ENCODE measurements at regions not wholly inside any gene's neighbourhood (a gene's known extent, or its start where the extent isn't known, plus 50 kb on each side); places are given as distances from the start of the nearest gene placed in this dataset.

- H3K9me3 ChIP-seq (ENCODE audit: insufficient read depth in 2 of 2, low read depth in 1 of 2, low read length in 1 of 2), result no peaks in the 10 kb centered on the region
- H3K56ac ChIP-seq (replicated peaks; ENCODE audit: insufficient read length, low read depth, low read length), result no peak overlapping the region
- H3K36me3 ChIP-seq (ENCODE audit: control insufficient read depth in 2 of 4, insufficient read depth in 4 of 4, low read length in 3 of 4), result no peaks in the 10 kb centered on the region
- FAIRE-seq (no peak), DNase-seq (ENCODE audit: low read depth in 1 of 2, low spot score in 2 of 2) (no peak)
- no peak overlapping the region for H2BK5ac ChIP-seq (ENCODE audit: low read depth, low read length)
- no peak overlapping the region for H3K4me3 ChIP-seq (ENCODE audit: extremely low read depth in 1 of 4, insufficient read depth in 2 of 4, low read depth in 3 of 4, low read length in 4 of 4)
- H2AFZ ChIP-seq (ENCODE audit: low read length), result no peak overlapping the region
- H3K27ac ChIP-seq (ENCODE audit: low read depth, low read length), result no peak overlapping the region
- no peak overlapping the region for H2AK5ac ChIP-seq (ENCODE audit: low read depth, low read length)
- CTCF ChIA-PET (ENCODE audit: partially characterized antibody), result no interaction called here
- peaks cover 0 to 4% of the 10 kb centered on the region in 2 experiments for H4K20me1 ChIP-seq (replicated peaks in 1 of 2; ENCODE audit: control insufficient read depth in 1 of 2, insufficient read depth in 2 of 2, low read length in 2 of 2)
- H3K23ac ChIP-seq (ENCODE audit: insufficient read length), result no peak overlapping the region
- no peak overlapping the region for H4K91ac ChIP-seq (replicated peaks; ENCODE audit: insufficient read length, low read length)
- no peak overlapping the region for H2BK20ac ChIP-seq (ENCODE audit: low read length)
- H4K8ac ChIP-seq (ENCODE audit: extremely low read depth, insufficient read depth, low read length), result no peak overlapping the region
- no peaks in the 10 kb centered on the region for H3K79me1 ChIP-seq (ENCODE audit: low read depth, low read length)
- no peak overlapping the region for H2BK12ac ChIP-seq (ENCODE audit: low read depth, low read length)
- H4K5ac ChIP-seq (ENCODE audit: insufficient read length, low read depth, low read length), result no peak overlapping the region
- no peak overlapping the region for H3K14ac ChIP-seq (ENCODE audit: insufficient read length)
- H3K79me2 ChIP-seq (ENCODE audit: control insufficient read depth in 1 of 2, insufficient read depth in 2 of 2, low read length in 2 of 2), result no peaks in the 10 kb centered on the region
- no peak overlapping the region for H3K18ac ChIP-seq (ENCODE audit: extremely low read depth, low read length)
- H3K4me2 ChIP-seq (ENCODE audit: insufficient read depth in 1 of 2, low read depth in 2 of 2, low read length in 2 of 2), result no peak overlapping the region
- POLR2A ChIA-PET (ENCODE audit: partially characterized antibody), result no interaction called here
- peaks cover 0 to 3% (median 2%) of the 10 kb centered on the region in 4 experiments; a peak in 4 of 7 replicates for H3K27me3 ChIP-seq (replicated peaks in 1 of 4; ENCODE audit: control insufficient read depth in 3 of 4, extremely low read depth in 1 of 4, insufficient read depth in 3 of 4, low read length in 3 of 4)
- H3K9ac ChIP-seq (replicated peaks in 1 of 4; ENCODE audit: extremely low read depth in 1 of 4, low read depth in 3 of 4, low read length in 3 of 4), result no peak overlapping the region
- no peak overlapping the region for H3K4ac ChIP-seq (replicated peaks; ENCODE audit: insufficient read length, low read depth, low read length)
- peaks cover 22% of the 10 kb centered on the region; the same call in 1 of the 2 replicates for H3K23me2 ChIP-seq (ENCODE audit: low read depth, low read length)
- H2BK15ac ChIP-seq (ENCODE audit: low read length), result no peak overlapping the region
- H3K4me1 ChIP-seq (replicated peaks in 1 of 4; ENCODE audit: control insufficient read depth in 3 of 4, insufficient read depth in 4 of 4, low read length in 3 of 4), result peaks cover 0 to 10% (median 4%) of the 10 kb centered on the region in 4 experiments; a peak in 6 of 7 replicates
- H2BK120ac ChIP-seq (replicated peaks; ENCODE audit: low read depth, low read length), result no peak overlapping the region
- no peak for TF ChIP-seq USF2 (IDR thresholded peaks at IDR 0.05; ENCODE audit: low read length)
- TF ChIP-seq MAFK (IDR thresholded peaks at IDR 0.05; ENCODE audit: low read depth, low read length), result no peak
- no peak for TF ChIP-seq KDM1A (IDR thresholded peaks at IDR 0.05; ENCODE audit: borderline replicate concordance, low read length)
- no peak for TF ChIP-seq RBBP5 (IDR thresholded peaks at IDR 0.05; ENCODE audit: borderline replicate concordance, low read depth, low read length)
These were observed 167.2 kb downstream of the C9orf50 start for GRCh38 chr9:129453734-129454133.
